Thyroid gland (tissue), 4 donors: ENCODE measurements at regions not wholly inside any gene's neighbourhood (a gene's known extent, or its start where the extent isn't known, plus 50 kb on each side); places are given as distances from the start of the nearest gene placed in this dataset.

ENCODE experiments used
- DNase-seq, 2 donors: peaks; one replicate each; pipeline ENCODE4 v3.0.0-alpha.2; 2019
- H3K27ac ChIP-seq, 3 donors: fragments of 200-600 bp; sonication (generic); 1 replicate in 2 of 3; 2 replicates in 1 of 3; pipeline ENCODE4 v1.5.1; 2016 to 2019; ENCODE audit warnings: mild to moderate bottlenecking in 1 of 3, moderate library complexity in 1 of 3
- H3K27me3 ChIP-seq: fragments of 200-600 bp; sonication (generic); one replicate; pipeline ENCODE4 v1.5.1; 2019
- H3K36me3 ChIP-seq, 2 donors: fragments of 200-600 bp; sonication (generic); one replicate each; pipeline ENCODE4 v1.5.1; 2016 to 2019
- H3K4me1 ChIP-seq, 2 donors: fragments of 200-600 bp; sonication (generic); one replicate each; pipeline ENCODE4 v1.5.1; 2017 to 2019
- H3K4me3 ChIP-seq, 3 donors: fragments of 200-600 bp; sonication (generic); replicated peaks in 1 of 3; 1 replicate in 2 of 3; 2 replicates in 1 of 3; pipeline ENCODE4 v1.5.1; 2016; ENCODE audit warnings: mild to moderate bottlenecking in 1 of 3
- H3K9me3 ChIP-seq: fragments of 200-600 bp; sonication (generic); one replicate; pipeline ENCODE4 v1.5.1; 2017
- POLR2A ChIP-seq, 2 donors: fragments of 450-650 bp; IDR thresholded peaks; one replicate each; pipeline ENCODE4 v1.6.1; 2017; ENCODE audit warnings: antibody characterized with exemption in 2 of 2, mild to moderate bottlenecking in 2 of 2, moderate library complexity in 1 of 2
- WGBS, 2 donors: methylation state at CpG; one replicate each; pipeline ENCODE4 v1.1.5; 2017; 5-methylcytosine and 5-hydroxymethylcytosine counted together
- intact Hi-C: fragments of 100-400 bp; cut with DNase I; formaldehyde crosslinking; loops from one replicate; pipeline ENCODE4 v1.15.1; 2023
- TF ChIP-seq, protein P1 (sequence below), 6 experiments: fragments of 200-600 bp in 3 of 6; fragments of 450-650 bp in 3 of 6; sonication (generic) in 3 of 6; IDR thresholded peaks; one replicate each; pipeline ENCODE4 v1.5.1; 2016 to 2019; ENCODE audit warnings: antibody characterized with exemption in 6 of 6, mild to moderate bottlenecking in 2 of 6, inconsistent platforms in 1 of 6, moderate library complexity in 1 of 6

DNA sequence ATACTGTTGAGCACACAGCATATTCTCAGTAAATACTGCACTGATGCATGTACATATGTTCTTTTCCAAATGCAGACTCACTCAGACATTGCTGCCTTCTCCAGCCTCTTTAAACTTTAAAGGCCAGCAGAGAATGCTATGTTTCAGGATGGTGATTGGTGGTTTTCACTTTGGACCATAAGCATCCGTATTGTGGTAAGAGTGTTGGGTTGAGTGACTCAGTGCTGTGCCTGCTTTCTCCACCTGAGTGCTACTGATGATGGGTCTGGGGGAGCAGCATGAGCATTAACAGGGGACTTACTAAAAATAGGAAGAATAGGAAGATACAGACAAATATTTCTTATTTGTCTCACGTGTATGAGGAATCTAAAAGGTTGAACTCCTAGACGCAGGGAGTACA, 56.3 kb upstream of the ZNF92 start:
- no peak for DNase-seq
- Histone ChIP-seq H3K4me1 (peaks cover 4 to 9% of the 10 kb centered on the region in 2 donors), H3K9me3 (no peaks in the 10 kb centered on the region), H3K36me3 (no peaks in the 10 kb centered on the region), H3K27ac (no peak overlapping the region), H3K4me3 (no peak overlapping the region), H3K27me3 (no peaks in the 10 kb centered on the region)
- intact Hi-C loops = no loop called here
- 91 to 95% methylated on average over 3 of the region's 3 CpGs for WGBS, 2 donors
- no peak for TF ChIP-seq POLR2A (IDR thresholded peaks at IDR 0.05)
- TF ChIP-seq, protein P1, sequence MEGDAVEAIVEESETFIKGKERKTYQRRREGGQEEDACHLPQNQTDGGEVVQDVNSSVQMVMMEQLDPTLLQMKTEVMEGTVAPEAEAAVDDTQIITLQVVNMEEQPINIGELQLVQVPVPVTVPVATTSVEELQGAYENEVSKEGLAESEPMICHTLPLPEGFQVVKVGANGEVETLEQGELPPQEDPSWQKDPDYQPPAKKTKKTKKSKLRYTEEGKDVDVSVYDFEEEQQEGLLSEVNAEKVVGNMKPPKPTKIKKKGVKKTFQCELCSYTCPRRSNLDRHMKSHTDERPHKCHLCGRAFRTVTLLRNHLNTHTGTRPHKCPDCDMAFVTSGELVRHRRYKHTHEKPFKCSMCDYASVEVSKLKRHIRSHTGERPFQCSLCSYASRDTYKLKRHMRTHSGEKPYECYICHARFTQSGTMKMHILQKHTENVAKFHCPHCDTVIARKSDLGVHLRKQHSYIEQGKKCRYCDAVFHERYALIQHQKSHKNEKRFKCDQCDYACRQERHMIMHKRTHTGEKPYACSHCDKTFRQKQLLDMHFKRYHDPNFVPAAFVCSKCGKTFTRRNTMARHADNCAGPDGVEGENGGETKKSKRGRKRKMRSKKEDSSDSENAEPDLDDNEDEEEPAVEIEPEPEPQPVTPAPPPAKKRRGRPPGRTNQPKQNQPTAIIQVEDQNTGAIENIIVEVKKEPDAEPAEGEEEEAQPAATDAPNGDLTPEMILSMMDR (IDR thresholded peaks at IDR 0.05) = no peak

DNA sequence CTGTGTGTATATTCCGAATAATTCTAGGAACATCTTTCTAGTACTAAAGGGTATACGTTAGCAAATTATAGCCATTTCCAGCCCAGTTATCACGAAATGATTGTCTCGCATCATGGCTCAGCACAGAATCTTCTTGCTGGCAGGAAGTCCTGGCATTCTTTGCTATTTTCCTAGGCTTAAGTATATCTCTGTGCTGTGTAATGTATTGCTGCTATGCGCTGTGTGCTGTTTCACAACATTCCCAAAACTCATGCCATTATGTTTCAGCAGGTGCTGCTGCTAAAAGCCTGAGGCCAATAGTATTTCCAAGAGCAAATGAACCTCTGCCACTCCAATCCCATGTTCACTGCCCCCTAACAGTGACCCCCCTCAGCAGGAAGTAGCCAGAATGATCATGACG, 62.9 kb upstream of the ZNF92 start:
- no peaks in the 10 kb centered on the region for H3K36me3 ChIP-seq
- TF ChIP-seq, protein P1 (IDR thresholded peaks at IDR 0.05) = no peak
- no peak for TF ChIP-seq POLR2A (IDR thresholded peaks at IDR 0.05)
- intact Hi-C loops = no loop called here
- H3K9me3 ChIP-seq = no peaks in the 10 kb centered on the region
- H3K4me1 ChIP-seq = peaks cover 6 to 16% of the 10 kb centered on the region in 2 donors
- H3K27me3 ChIP-seq = no peaks in the 10 kb centered on the region
- no peak overlapping the region for H3K27ac ChIP-seq
- DNase-seq = no peak
- no peak overlapping the region for H3K4me3 ChIP-seq
- WGBS, 2 donors = 80 to 93% methylated on average over 6 of the region's 6 CpGs

- intact Hi-C loops = no loop called here
- Histone ChIP-seq H3K9me3 (no peaks in the 10 kb centered on the region), H3K36me3 (no peaks in the 10 kb centered on the region), H3K4me1 (peaks cover 6 to 16% of the 10 kb centered on the region in 2 donors), H3K27me3 (no peaks in the 10 kb centered on the region), H3K4me3 (no peak overlapping the region), H3K27ac (no peak overlapping the region)
- no peak for TF ChIP-seq POLR2A (IDR thresholded peaks at IDR 0.05)
- TF ChIP-seq, protein P1 (IDR thresholded peaks at IDR 0.05) = no peak
- DNase-seq = peak; percentile 63 to 73
- 34 to 37% methylated on average over 2 of the region's 2 CpGs for WGBS, 2 donors
These were observed 65.4 kb upstream of the ZNF92 start for GRCh38 chr7:65308300-65308678.

GRCh38 chr7:65307651-65308299, 65.9 kb upstream of the ZNF92 start:
- Histone ChIP-seq H3K9me3 (no peaks in the 10 kb centered on the region), H3K4me3 (no peak overlapping the region), H3K27ac (no peak overlapping the region), H3K36me3 (no peaks in the 10 kb centered on the region), H3K27me3 (no peaks in the 10 kb centered on the region), H3K4me1 (peaks cover 6 to 16% of the 10 kb centered on the region in 2 donors)
- TF ChIP-seq, protein P1 (IDR thresholded peaks at IDR 0.05) = peak; percentile 40 to 73 (median 53)
- no peak for TF ChIP-seq POLR2A (IDR thresholded peaks at IDR 0.05)
- DNase-seq = peak; percentile 19 to 35
- 43 to 44% methylated on average over 8 of the region's 8 CpGs for WGBS, 2 donors
- intact Hi-C loops = no loop called here

- intact Hi-C loops = no loop called here
- no peak for DNase-seq
- TF ChIP-seq POLR2A (IDR thresholded peaks at IDR 0.05) = no peak
- TF ChIP-seq, protein P1 (IDR thresholded peaks at IDR 0.05) = no peak
- Histone ChIP-seq H3K4me3 (no peak overlapping the region), H3K27ac (no peak overlapping the region), H3K4me1 (peaks cover 6 to 15% of the 10 kb centered on the region in 2 donors), H3K36me3 (no peaks in the 10 kb centered on the region), H3K9me3 (no peaks in the 10 kb centered on the region), H3K27me3 (no peaks in the 10 kb centered on the region)
- WGBS, 2 donors = 82 to 91% methylated on average over 1 of the region's 1 CpG
These were observed 69.5 kb upstream of the ZNF92 start for GRCh38 chr7:65304175-65304574.
